H7 (cell line): ENCODE measurements at regions not wholly inside any gene's neighbourhood (a gene's known extent, or its start where the extent isn't known, plus 50 kb on each side); places are given as distances from the start of the nearest gene placed in this dataset.
"Not testable (repeated sequence)": the region's sequence is repeated elsewhere in the genome, so short reads cannot be mapped to it uniquely, and the experiment has no call there.

ENCODE experiments used
- DNase-seq: peaks from one replicate; pipeline ENCODE4 v3.0.0; 2012
- H3K27me3 ChIP-seq: 2 replicates; pipeline ENCODE4 v1.6.0; 2011; ENCODE audit warnings: mild to moderate bottlenecking, low read length; ENCODE audit not compliant: control insufficient read depth, insufficient read depth
- H3K36me3 ChIP-seq: replicated peaks from 2 replicates; pipeline ENCODE4 v1.5.1; 2011; ENCODE audit warnings: low read length; ENCODE audit not compliant: control insufficient read depth, insufficient read depth
- H3K4me3 ChIP-seq: 2 replicates; pipeline ENCODE4 v1.5.1; 2011; ENCODE audit warnings: low read depth, mild to moderate bottlenecking, control low read depth, low read length, moderate library complexity; ENCODE audit not compliant: insufficient read depth

- not testable (repeated sequence) for H3K36me3 ChIP-seq, H3K27me3 ChIP-seq, DNase-seq, H3K4me3 ChIP-seq
These were observed 306.2 kb downstream of the NDUFA10 start for GRCh38 chr2:239718991-239719390.

GRCh38 chr2:239717706-239718105, 307.4 kb downstream of the NDUFA10 start:
- no peaks in the 10 kb centered on the region for H3K27me3 ChIP-seq
- H3K36me3 ChIP-seq, result no peaks in the 10 kb centered on the region
- DNase-seq, result peak; percentile 42
- no peak overlapping the region for H3K4me3 ChIP-seq

DNA sequence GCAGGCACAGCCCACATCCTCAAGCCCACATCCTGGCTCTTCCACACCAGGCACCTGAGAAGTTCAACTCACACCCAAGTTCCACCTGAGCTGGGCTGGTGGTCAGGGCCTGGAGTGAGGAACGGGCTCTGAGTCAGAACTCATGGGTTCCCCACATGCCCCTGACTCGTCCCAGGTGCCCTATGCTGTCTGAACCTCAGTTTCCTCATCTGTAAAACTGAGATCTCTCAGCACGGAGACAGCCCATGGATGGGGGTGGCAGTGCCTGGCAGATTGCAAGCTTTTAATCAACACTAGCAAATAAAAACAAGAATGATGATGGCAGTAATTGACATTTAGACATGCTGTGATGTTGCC, 307.8 kb downstream of the NDUFA10 start:
- DNase-seq, result no peak

DNA sequence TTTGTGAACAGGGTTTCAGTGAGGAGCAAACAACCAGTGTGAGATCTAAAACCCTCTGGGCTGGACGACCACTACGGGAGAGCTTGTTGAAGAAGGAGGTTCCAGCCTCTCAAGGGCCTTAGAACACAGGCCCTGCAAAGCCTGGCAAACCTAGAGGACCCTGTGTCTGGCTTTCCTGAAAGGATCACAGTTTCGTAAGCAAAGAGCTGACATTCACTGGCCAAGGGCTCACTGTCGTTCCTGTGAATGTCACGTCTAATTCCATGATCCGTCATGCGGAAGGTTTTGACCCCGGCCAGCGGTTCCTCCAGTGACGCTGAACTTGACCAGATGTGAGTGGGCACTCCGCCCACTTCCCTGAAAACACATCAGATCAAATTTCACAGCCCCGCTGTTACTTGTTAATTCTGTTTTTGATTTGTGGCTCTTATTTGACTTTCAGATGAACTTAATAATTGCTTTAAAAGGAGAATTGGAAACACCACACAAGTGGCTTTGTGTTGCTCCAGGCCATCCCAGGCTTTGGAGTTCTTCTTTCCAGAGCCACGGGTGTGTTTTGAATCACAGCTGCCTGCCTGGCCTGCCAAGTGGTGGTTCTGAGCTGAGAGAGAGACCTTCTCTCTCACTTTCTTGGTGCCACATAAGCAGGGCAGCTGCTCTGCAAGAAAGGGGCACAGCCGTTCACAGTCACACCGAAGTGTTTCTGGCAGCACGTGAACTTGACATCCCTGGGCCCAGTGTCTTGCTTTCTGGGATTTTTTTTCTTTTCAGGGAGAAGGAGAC, 308.4 kb downstream of the NDUFA10 start:
- H3K4me3 ChIP-seq, result no peak overlapping the region
- H3K36me3 ChIP-seq, result no peaks in the 10 kb centered on the region
- no peaks in the 10 kb centered on the region for H3K27me3 ChIP-seq
- DNase-seq, result no peak

More for the DNA sequence above, 307.8 kb downstream of the NDUFA10 start:
- H3K27me3 ChIP-seq, result no peaks in the 10 kb centered on the region
- H3K36me3 ChIP-seq, result no peaks in the 10 kb centered on the region
- no peak overlapping the region for H3K4me3 ChIP-seq

DNA sequence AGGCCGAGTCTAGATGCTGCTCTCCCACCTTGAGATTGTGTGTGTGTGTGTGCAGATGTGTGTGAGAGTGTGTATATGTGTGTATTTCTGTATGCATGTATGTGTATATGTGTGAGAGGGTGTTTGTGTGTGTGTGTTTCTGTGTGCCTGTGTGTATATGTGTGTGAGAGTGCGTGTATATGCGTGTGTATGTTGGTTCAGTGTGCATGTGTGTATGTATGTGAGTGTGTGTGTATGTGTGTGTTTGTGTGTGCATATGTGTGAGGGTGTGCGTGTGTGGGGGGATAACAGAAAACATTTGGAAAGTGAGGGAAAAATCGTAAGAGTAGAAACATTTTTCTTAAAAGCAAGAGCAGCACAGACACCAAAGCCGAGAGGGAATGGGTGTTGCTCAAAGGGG, 309.1 kb downstream of the NDUFA10 start:
- Histone ChIP-seq H3K27me3 (no peaks in the 10 kb centered on the region), H3K4me3 (no peak overlapping the region), H3K36me3 (no peaks in the 10 kb centered on the region)
- DNase-seq, result no peak

GRCh38 chr2:239715606-239716005, 309.5 kb downstream of the NDUFA10 start:
- Histone ChIP-seq H3K27me3 (no peaks in the 10 kb centered on the region), H3K4me3 (no peak overlapping the region), H3K36me3 (no peaks in the 10 kb centered on the region)
- no peak for DNase-seq

DNA sequence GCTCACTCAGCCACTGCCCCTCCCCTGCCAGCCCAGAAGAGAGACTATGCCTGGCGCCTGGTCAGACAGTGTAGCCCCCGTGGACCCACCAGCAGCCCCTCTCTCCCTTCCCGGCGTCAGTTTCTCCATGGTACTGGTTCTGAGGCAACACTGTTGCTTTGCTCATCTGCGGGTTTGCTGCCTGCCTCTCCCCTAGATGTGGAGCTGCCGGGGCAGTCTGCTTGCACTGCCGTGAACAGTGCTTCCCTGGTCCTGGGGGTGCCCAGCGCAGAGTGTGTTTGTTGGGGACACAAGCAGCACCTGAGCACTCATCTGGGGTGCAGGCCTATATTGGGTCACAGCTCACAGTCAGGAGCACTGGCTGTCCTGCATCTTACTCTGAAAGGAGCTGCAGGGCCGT, 309.9 kb downstream of the NDUFA10 start:
- no peak for DNase-seq
- H3K27me3 ChIP-seq, result no peaks in the 10 kb centered on the region
- H3K36me3 ChIP-seq, result no peaks in the 10 kb centered on the region
- no peak overlapping the region for H3K4me3 ChIP-seq

- no peaks in the 10 kb centered on the region for H3K36me3 ChIP-seq
- H3K27me3 ChIP-seq, result no peaks in the 10 kb centered on the region
- DNase-seq, result no peak
- no peak overlapping the region for H3K4me3 ChIP-seq
These were observed 311.0 kb downstream of the NDUFA10 start for GRCh38 chr2:239714116-239714515.

DNA sequence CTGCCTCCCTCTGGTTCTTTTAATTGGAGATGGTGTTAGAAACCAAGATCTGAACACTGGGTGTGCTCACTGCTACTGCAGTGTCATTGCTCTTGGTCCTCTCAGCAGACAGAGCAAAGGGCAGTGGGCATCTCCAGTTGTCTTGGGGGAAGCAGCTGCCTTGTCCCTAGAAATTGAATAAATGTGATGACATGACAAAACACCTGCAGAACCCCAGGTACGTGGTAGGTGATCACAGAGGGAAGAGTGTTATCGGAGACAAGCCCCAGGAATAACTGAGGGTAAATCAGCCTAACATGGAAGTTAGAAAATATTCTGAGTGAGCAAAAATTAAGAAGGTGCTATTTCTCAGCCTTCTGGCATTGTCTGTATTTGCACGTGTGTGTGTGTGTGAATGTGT, 311.9 kb upstream of the HDAC4 start:
- Histone ChIP-seq H3K27me3 (no peaks in the 10 kb centered on the region), H3K4me3 (no peak overlapping the region), H3K36me3 (no peaks in the 10 kb centered on the region)
- DNase-seq, result no peak

GRCh38 chr2:239711911-239712570, 311.2 kb upstream of the HDAC4 start:
- Histone ChIP-seq H3K27me3 (no peaks in the 10 kb centered on the region), H3K4me3 (no peak overlapping the region), H3K36me3 (no peaks in the 10 kb centered on the region)
- DNase-seq, result peak; percentile 4

DNA sequence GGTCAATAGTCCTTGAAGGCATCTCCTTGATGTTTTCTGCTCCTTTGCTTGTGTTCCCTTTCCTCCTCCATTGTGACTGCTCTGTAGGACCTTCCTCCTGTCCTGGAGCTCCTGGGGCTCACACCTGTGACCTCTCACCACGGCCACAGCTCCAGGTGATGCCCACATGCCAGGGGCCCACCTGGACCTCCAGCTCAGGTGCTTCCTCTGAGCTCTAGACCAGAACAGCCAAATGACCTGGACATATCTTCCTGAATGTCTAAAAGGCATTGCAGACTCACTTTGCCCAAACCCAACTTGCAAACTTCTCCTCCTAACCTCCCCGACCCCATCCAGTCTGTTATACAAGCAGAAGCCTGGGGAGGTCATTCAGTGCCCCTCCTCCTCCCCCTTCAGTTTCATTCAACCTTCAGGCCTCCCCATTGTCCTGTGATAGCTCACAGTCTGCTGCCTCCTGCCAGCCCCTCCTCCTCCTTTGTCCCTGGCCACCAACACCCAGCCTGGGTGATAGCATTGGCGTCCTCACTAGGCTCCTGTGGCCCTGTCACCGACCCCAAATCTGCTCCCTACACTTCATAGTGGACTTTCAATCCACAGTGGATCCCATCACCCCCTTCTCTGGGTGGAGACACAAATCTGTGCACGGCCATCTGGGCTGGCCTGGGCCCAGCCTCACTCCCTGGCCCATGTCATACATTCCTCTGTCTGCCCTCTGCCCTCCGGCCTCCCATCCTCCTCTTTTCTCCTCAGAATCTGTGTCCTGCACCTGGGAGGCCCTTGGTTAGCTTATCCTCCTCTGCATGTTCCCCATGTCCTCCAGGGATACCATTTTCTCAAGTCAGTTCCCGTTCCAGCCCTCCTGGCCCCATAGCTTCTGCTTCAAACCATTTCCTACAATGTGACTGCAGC, 310.4 kb upstream of the HDAC4 start:
- peak; percentile 16 for DNase-seq
- H3K27me3 ChIP-seq, result no peaks in the 10 kb centered on the region
- H3K36me3 ChIP-seq, result no peaks in the 10 kb centered on the region
- no peak overlapping the region for H3K4me3 ChIP-seq

- Histone ChIP-seq H3K36me3 (no peaks in the 10 kb centered on the region), H3K27me3 (no peaks in the 10 kb centered on the region)
- DNase-seq, result no peak
These were observed 305.5 kb upstream of the HDAC4 start for GRCh38 chr2:239706367-239706766.

DNA sequence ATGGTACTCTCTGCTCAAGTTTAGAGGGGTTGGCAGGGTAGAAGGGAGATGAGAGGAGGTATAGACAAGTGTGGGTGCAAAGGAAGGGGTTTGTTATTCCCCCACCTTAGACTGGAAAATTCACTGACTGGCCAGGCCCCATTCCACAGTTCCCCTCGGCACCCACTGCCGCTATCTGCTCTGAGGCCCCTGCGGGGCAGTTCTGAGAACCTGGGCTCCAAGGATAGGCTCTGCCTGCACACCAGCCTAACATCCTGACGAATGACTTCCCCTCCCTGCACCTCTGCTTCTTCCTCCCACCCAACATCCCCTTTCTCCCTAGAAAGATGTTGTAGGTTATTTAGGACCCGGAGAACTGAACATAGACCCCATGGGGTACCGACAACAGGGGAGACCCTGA, 303.9 kb upstream of the HDAC4 start:
- Histone ChIP-seq H3K27me3 (no peaks in the 10 kb centered on the region), H3K36me3 (no peaks in the 10 kb centered on the region), H3K4me3 (no peak overlapping the region)
- no peak for DNase-seq

More at GRCh38 chr2:239706367-239706766, 305.5 kb upstream of the HDAC4 start:
- H3K4me3 ChIP-seq, result no peak overlapping the region

DNA sequence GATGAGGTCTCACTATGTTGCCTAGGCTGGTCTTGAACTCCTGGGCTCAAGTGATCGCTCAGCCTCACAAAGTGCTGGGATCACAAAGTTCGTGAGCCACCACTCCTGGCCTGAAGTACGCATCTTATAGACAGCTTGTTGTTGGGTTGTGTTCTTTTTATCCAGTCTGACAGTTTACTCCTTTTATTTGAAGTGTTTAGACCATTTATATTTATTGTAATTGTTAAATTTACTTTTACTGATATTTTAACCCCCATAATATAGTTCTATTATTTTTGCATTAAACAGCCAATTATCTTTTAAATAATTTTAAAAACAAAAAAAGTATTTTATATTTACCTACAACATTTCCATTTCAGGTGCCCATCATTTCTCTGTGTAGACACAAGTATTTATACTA, 303.0 kb upstream of the HDAC4 start:
- Histone ChIP-seq H3K4me3 (no peak overlapping the region), H3K27me3 (no peaks in the 10 kb centered on the region), H3K36me3 (no peaks in the 10 kb centered on the region)
- no peak for DNase-seq
